WERI-Rb-1 (cell line): ENCODE measurements at regions not wholly inside any gene's neighbourhood (a gene's known extent, or its start where the extent isn't known, plus 50 kb on each side); places are given as distances from the start of the nearest gene placed in this dataset.

Experiments
- DNase-seq: peaks from one replicate; pipeline ENCODE4 v3.0.0-alpha.2; 2020
- H3K27ac ChIP-seq: fragments of 250-450 bp; sonication (Bioruptor Pico); 2 replicates; pipeline ENCODE4 v1.5.1; 2020; ENCODE audit warnings: mild to moderate bottlenecking, moderate library complexity
- H3K27me3 ChIP-seq: fragments of 250-450 bp; sonication (Bioruptor Pico); 2 replicates; pipeline ENCODE4 v1.5.1; 2021; ENCODE audit warnings: mild to moderate bottlenecking, low read depth, moderate library complexity; ENCODE audit not compliant: insufficient read depth, severe bottlenecking
- H3K36me3 ChIP-seq: fragments of 250-450 bp; sonication (Bioruptor Pico); 2 replicates; pipeline ENCODE4 v1.5.1; 2020; ENCODE audit warnings: mild to moderate bottlenecking, moderate library complexity
- H3K4me3 ChIP-seq: 2 replicates; pipeline ENCODE4 v1.5.1; 2011; ENCODE audit warnings: low read depth, mild to moderate bottlenecking, control low read depth, low read length
- H3K9me3 ChIP-seq: fragments of 250-450 bp; sonication (Bioruptor Pico); 2 replicates; pipeline ENCODE4 v1.5.1; 2021; ENCODE audit warnings: mild to moderate bottlenecking, moderate library complexity; ENCODE audit not compliant: severe bottlenecking
- TF ChIP-seq, protein P1 (sequence below): IDR thresholded peaks from 2 replicates; pipeline ENCODE4 v1.5.1; 2011; ENCODE audit warnings: low read depth, mild to moderate bottlenecking, control low read depth, inconsistent platforms, low read length

DNA sequence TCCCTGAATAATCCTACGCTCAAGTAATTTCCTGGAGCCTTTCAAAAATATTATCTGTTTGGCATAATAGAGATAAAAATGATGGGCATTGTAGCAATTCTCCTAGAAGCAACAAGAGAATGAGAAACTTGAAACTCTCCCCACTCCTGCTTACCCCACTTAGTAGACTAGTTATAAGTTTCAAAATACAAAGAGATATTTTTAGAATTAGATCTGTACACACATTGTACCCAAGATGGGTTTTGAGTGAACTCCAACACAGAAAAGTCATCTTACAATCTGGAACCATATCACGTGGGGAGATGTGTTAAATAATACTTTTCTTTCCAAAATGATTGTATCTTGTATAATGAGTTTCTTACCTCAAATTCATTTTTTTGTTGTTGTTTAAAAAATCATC is 484.9 kb downstream of the LPIN1 start:
- Histone ChIP-seq H3K4me3 (no peak overlapping the region), H3K36me3 (no peaks in the 10 kb centered on the region), H3K9me3 (no peaks in the 10 kb centered on the region), H3K27ac (no peak overlapping the region), H3K27me3 (no peaks in the 10 kb centered on the region)
- TF ChIP-seq, protein P1, sequence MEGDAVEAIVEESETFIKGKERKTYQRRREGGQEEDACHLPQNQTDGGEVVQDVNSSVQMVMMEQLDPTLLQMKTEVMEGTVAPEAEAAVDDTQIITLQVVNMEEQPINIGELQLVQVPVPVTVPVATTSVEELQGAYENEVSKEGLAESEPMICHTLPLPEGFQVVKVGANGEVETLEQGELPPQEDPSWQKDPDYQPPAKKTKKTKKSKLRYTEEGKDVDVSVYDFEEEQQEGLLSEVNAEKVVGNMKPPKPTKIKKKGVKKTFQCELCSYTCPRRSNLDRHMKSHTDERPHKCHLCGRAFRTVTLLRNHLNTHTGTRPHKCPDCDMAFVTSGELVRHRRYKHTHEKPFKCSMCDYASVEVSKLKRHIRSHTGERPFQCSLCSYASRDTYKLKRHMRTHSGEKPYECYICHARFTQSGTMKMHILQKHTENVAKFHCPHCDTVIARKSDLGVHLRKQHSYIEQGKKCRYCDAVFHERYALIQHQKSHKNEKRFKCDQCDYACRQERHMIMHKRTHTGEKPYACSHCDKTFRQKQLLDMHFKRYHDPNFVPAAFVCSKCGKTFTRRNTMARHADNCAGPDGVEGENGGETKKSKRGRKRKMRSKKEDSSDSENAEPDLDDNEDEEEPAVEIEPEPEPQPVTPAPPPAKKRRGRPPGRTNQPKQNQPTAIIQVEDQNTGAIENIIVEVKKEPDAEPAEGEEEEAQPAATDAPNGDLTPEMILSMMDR: no peak
- no peak for DNase-seq

DNA sequence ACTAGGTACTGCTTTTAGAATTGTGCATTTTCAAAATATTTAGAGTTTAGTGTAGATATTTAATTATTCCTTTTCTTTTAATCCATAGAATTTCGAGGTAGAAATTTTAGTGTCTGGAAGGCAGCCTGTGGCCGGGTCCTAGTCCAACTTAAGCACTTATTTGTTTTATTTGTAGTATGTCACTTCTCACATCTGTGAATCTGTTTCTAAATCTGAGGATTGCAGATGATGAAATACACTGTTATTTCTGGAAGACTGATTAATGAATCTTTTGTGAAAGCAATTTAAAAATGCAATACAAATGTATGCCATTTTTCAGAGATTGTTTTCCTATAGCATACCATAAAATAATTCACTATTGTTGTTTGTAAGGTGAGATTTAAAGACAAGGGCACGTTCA is 483.9 kb upstream of the TRIB2 start:
- H3K27me3 ChIP-seq: no peaks in the 10 kb centered on the region
- TF ChIP-seq, protein P1: no peak
- no peaks in the 10 kb centered on the region for H3K36me3 ChIP-seq
- H3K4me3 ChIP-seq: no peak overlapping the region
- DNase-seq: no peak
- H3K27ac ChIP-seq: no peak overlapping the region
- H3K9me3 ChIP-seq: no peaks in the 10 kb centered on the region

DNA sequence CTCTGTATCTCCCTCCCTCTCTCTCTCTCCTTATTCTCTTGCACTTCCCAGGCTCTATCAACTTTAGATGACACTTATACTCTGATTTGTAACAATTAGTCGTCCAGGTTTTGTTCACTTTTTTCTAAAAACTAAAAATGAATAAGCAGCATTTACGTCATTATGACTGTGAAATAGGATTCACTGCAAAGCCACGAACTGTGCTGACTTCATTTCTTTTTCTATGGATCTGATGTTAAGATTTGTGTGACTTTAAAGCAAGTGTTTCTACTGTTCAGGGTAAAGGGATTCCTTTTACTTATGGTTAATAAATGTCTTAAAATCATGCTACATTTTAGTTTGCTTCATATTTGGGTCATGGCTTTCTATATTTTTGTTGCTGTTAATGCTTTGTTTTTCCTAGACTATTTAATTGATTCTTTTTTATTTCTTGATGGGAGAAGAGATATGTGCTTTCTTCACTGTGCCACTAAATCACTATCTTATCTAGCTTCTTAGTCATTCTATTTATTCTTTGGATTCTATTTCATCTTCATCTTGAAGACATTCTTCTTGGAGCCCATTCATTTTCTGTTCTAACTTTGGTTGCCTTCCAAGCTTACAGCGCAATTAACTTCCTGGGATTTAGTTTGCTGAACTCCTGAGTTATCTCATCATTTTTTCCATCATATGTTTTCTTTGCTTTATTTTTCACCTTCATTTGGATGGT is 480.4 kb upstream of the TRIB2 start:
- TF ChIP-seq, protein P1: no peak
- H3K9me3 ChIP-seq: no peaks in the 10 kb centered on the region
- no peak overlapping the region for H3K4me3 ChIP-seq
- no peaks in the 10 kb centered on the region for H3K27me3 ChIP-seq
- no peaks in the 10 kb centered on the region for H3K36me3 ChIP-seq
- H3K27ac ChIP-seq: no peak overlapping the region
- no peak for DNase-seq

DNA sequence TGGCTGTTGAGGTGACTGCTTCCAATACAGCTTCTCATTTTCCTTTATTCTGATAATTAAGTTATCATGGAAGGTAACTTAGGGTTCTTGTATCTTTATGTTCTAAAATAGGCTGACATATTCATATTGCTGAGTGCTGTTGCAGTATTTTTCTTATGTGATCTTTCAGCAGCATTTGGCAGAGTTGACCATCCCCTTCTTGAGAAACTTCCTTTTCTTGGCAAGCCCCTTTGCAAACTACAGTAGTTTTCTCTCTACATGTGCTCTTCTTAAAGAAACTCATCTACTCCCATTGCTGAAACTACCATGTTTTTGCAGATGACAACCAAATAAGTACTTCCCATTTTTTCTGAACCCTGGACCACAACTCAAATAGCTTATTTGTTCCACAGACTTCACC is 476.5 kb upstream of the TRIB2 start:
- Histone ChIP-seq H3K27me3 (no peaks in the 10 kb centered on the region), H3K9me3 (no peaks in the 10 kb centered on the region), H3K36me3 (no peaks in the 10 kb centered on the region), H3K4me3 (no peak overlapping the region), H3K27ac (no peak overlapping the region)
- no peak for DNase-seq
- TF ChIP-seq, protein P1: no peak

DNA sequence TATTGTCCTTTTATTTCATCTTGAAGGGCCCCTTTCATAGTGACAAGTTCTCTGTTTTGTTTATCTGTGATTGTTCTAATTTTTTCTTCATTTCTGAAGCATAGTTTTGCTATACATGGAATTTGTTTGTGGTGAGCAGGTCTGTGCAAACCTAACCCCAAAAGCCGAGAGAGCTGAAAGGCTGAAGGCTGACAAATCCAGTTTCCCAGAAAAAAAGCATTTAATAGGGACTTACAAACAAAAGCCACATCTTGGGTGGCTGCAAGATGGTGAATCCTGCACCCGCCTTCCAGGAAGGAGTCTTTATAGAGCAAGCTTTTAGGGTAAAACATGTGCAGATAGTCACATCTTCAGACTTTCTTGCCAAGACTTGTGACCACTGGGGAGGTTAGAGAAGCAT is 473.4 kb upstream of the TRIB2 start:
- H3K27me3 ChIP-seq: no peaks in the 10 kb centered on the region
- no peak overlapping the region for H3K27ac ChIP-seq
- H3K9me3 ChIP-seq: no peaks in the 10 kb centered on the region
- no peak for DNase-seq
- no peaks in the 10 kb centered on the region for H3K36me3 ChIP-seq
- no peak overlapping the region for H3K4me3 ChIP-seq
- TF ChIP-seq, protein P1: no peak

DNA sequence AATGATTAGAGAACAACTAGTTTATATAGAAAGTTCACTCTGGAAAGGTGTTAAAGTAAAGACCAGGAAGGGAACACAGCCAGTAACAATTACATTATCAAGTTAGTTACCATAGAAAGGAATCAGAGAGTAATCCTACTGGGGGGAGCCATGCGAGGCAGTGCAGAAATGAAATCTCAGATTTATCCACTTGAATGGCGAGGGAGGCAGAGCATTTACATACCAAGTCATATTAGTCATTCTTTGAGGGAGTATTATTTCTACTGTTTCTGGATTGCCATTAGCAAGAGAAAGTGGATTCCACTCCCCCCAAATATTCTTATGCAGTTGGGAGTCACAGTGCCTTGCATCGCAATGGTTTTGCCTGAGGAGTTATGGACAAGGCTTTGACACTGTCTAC is 472.7 kb upstream of the TRIB2 start:
- DNase-seq: no peak
- no peaks in the 10 kb centered on the region for H3K36me3 ChIP-seq
- H3K4me3 ChIP-seq: no peak overlapping the region
- TF ChIP-seq, protein P1: no peak
- H3K9me3 ChIP-seq: no peaks in the 10 kb centered on the region
- no peaks in the 10 kb centered on the region for H3K27me3 ChIP-seq
- H3K27ac ChIP-seq: no peak overlapping the region
